HEK293 (cell line): ENCODE measurements at regions not wholly inside any gene's neighbourhood (a gene's known extent, or its start where the extent isn't known, plus 50 kb on each side); places are given as distances from the start of the nearest gene placed in this dataset.

Experiments used
- WT1 ChIP-seq: fragments of 450-650 bp; formaldehyde crosslinking; IDR thresholded peaks from 2 replicates; pipeline ENCODE4 v1.5.1; 2016; ENCODE audit warnings: missing biosample characterization, missing genetic modification characterization
- ZNF155 ChIP-seq: fragments of 450-650 bp; formaldehyde crosslinking; IDR thresholded peaks from 2 replicates; pipeline ENCODE4 v1.5.1; 2016; ENCODE audit warnings: missing biosample characterization, missing genetic modification characterization
- ZNF16 ChIP-seq: fragments of 450-650 bp; formaldehyde crosslinking; IDR thresholded peaks from 2 replicates; pipeline ENCODE4 v1.5.1; 2016; ENCODE audit warnings: low read depth, missing biosample characterization, missing genetic modification characterization
- ZNF175 ChIP-seq: fragments of 450-650 bp; formaldehyde crosslinking; IDR thresholded peaks from 2 replicates; pipeline ENCODE4 v1.5.1; 2016; ENCODE audit warnings: missing biosample characterization, missing genetic modification characterization
- ZNF549 ChIP-seq: fragments of 450-650 bp; IDR thresholded peaks from 2 replicates; pipeline ENCODE4 v1.5.1; 2018; ENCODE audit warnings: missing biosample characterization, missing genetic modification characterization, mild to moderate bottlenecking, inconsistent platforms, moderate library complexity
- ZNF560 ChIP-seq: fragments of 450-650 bp; formaldehyde crosslinking; IDR thresholded peaks from 2 replicates; pipeline ENCODE4 v1.5.1; 2017; ENCODE audit warnings: missing biosample characterization, missing genetic modification characterization, borderline replicate concordance
- TF ChIP-seq, protein P1 (sequence below): fragments of 450-650 bp; formaldehyde crosslinking; IDR thresholded peaks from 2 replicates; pipeline ENCODE4 v1.5.1; 2016; ENCODE audit warnings: missing biosample characterization, missing genetic modification characterization
- TF ChIP-seq, protein P2 (sequence below): fragments of 450-650 bp; formaldehyde crosslinking; IDR thresholded peaks from 2 replicates; pipeline ENCODE4 v1.5.1; 2016; ENCODE audit warnings: missing biosample characterization, missing genetic modification characterization
- TF ChIP-seq, protein P3 (sequence below): fragments of 450-650 bp; formaldehyde crosslinking; conservative IDR thresholded peaks from 2 replicates; pipeline ENCODE4 v1.5.1; 2016; ENCODE audit warnings: low read depth, missing biosample characterization, missing genetic modification characterization

DNA sequence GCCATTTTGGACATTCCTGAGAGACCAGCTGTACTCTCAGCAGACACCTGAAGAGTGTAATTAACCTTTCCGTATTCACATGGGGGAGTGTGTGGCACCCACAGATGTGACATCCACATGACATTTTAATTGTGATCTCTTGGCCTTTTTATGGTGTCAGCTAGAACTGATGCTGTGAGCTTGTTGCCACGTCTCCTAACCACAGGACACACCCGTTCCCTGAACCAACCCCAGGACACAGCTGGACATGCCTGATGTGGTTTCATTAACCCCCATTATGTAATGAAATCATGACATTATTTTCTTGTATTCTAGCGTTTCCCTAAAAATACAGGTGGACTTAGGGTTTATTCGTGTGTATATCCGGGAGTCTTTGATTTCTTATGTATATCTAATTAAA is 1036.1 kb downstream of the TMEM121 start:
- TF ChIP-seq, protein P1, sequence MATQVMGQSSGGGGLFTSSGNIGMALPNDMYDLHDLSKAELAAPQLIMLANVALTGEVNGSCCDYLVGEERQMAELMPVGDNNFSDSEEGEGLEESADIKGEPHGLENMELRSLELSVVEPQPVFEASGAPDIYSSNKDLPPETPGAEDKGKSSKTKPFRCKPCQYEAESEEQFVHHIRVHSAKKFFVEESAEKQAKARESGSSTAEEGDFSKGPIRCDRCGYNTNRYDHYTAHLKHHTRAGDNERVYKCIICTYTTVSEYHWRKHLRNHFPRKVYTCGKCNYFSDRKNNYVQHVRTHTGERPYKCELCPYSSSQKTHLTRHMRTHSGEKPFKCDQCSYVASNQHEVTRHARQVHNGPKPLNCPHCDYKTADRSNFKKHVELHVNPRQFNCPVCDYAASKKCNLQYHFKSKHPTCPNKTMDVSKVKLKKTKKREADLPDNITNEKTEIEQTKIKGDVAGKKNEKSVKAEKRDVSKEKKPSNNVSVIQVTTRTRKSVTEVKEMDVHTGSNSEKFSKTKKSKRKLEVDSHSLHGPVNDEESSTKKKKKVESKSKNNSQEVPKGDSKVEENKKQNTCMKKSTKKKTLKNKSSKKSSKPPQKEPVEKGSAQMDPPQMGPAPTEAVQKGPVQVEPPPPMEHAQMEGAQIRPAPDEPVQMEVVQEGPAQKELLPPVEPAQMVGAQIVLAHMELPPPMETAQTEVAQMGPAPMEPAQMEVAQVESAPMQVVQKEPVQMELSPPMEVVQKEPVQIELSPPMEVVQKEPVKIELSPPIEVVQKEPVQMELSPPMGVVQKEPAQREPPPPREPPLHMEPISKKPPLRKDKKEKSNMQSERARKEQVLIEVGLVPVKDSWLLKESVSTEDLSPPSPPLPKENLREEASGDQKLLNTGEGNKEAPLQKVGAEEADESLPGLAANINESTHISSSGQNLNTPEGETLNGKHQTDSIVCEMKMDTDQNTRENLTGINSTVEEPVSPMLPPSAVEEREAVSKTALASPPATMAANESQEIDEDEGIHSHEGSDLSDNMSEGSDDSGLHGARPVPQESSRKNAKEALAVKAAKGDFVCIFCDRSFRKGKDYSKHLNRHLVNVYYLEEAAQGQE: no peak
- TF ChIP-seq ZNF155 (tag by site-specific recombination) (no peak), ZNF16 (tag by site-specific recombination) (no peak), ZNF560 (no peak), ZNF549 (no peak), ZNF175 (tag by site-specific recombination) (no peak), WT1 (no peak)
- TF ChIP-seq, protein P2, sequence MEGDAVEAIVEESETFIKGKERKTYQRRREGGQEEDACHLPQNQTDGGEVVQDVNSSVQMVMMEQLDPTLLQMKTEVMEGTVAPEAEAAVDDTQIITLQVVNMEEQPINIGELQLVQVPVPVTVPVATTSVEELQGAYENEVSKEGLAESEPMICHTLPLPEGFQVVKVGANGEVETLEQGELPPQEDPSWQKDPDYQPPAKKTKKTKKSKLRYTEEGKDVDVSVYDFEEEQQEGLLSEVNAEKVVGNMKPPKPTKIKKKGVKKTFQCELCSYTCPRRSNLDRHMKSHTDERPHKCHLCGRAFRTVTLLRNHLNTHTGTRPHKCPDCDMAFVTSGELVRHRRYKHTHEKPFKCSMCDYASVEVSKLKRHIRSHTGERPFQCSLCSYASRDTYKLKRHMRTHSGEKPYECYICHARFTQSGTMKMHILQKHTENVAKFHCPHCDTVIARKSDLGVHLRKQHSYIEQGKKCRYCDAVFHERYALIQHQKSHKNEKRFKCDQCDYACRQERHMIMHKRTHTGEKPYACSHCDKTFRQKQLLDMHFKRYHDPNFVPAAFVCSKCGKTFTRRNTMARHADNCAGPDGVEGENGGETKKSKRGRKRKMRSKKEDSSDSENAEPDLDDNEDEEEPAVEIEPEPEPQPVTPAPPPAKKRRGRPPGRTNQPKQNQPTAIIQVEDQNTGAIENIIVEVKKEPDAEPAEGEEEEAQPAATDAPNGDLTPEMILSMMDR: no peak
- TF ChIP-seq, protein P3, sequence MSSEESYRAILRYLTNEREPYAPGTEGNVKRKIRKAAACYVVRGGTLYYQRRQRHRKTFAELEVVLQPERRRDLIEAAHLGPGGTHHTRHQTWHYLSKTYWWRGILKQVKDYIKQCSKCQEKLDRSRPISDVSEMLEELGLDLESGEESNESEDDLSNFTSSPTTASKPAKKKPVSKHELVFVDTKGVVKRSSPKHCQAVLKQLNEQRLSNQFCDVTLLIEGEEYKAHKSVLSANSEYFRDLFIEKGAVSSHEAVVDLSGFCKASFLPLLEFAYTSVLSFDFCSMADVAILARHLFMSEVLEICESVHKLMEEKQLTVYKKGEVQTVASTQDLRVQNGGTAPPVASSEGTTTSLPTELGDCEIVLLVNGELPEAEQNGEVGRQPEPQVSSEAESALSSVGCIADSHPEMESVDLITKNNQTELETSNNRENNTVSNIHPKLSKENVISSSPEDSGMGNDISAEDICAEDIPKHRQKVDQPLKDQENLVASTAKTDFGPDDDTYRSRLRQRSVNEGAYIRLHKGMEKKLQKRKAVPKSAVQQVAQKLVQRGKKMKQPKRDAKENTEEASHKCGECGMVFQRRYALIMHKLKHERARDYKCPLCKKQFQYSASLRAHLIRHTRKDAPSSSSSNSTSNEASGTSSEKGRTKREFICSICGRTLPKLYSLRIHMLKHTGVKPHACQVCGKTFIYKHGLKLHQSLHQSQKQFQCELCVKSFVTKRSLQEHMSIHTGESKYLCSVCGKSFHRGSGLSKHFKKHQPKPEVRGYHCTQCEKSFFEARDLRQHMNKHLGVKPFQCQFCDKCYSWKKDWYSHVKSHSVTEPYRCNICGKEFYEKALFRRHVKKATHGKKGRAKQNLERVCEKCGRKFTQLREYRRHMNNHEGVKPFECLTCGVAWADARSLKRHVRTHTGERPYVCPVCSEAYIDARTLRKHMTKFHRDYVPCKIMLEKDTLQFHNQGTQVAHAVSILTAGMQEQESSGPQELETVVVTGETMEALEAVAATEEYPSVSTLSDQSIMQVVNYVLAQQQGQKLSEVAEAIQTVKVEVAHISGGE (tag by site-specific recombination): no peak
